NT2/D1 (cell line): ENCODE measurements at regions not wholly inside any gene's neighbourhood (a gene's known extent, or its start where the extent isn't known, plus 50 kb on each side); places are given as distances from the start of the nearest gene placed in this dataset.

Experiments
- DNase-seq: peaks from one replicate; pipeline ENCODE4 v3.0.0-alpha.2; 2011; ENCODE audit warnings: low read depth, low spot score
- H3K27me3 ChIP-seq: 2 replicates; pipeline ENCODE4 v1.6.0; 2011; ENCODE audit warnings: mild to moderate bottlenecking; ENCODE audit not compliant: insufficient read length, insufficient read depth
- H3K36me3 ChIP-seq: 2 replicates; pipeline ENCODE4 v1.6.1; 2011; ENCODE audit warnings: mild to moderate bottlenecking, low read length, mixed read lengths; ENCODE audit not compliant: insufficient read depth, insufficient read length
- H3K4me1 ChIP-seq: 2 replicates; pipeline ENCODE4 v1.5.1; 2011; ENCODE audit not compliant: insufficient read depth, insufficient read length
- H3K4me3 ChIP-seq: 2 replicates; pipeline ENCODE4 v1.5.1; 2011; ENCODE audit warnings: low read depth; ENCODE audit not compliant: insufficient read length
- H3K9ac ChIP-seq: 2 replicates; pipeline ENCODE4 v1.6.0; 2011; ENCODE audit warnings: low read depth; ENCODE audit not compliant: insufficient read length
- H3K9me3 ChIP-seq: 2 replicates; pipeline ENCODE4 v1.5.1; 2011; ENCODE audit warnings: mild to moderate bottlenecking, low read length; ENCODE audit not compliant: insufficient read depth
- SUZ12 ChIP-seq: IDR thresholded peaks from 2 replicates; pipeline ENCODE4 v1.6.1; 2011; ENCODE audit not compliant: insufficient read length, insufficient read depth; ENCODE audit errors: extremely low read depth
- YY1 ChIP-seq: IDR thresholded peaks from 2 replicates; pipeline ENCODE4 v1.6.1; 2011; ENCODE audit not compliant: insufficient read length, insufficient read depth
- ZNF274 ChIP-seq: IDR thresholded peaks from 2 replicates; pipeline ENCODE4 v1.6.1; 2011; ENCODE audit warnings: mild to moderate bottlenecking, low read depth, low read length

DNA sequence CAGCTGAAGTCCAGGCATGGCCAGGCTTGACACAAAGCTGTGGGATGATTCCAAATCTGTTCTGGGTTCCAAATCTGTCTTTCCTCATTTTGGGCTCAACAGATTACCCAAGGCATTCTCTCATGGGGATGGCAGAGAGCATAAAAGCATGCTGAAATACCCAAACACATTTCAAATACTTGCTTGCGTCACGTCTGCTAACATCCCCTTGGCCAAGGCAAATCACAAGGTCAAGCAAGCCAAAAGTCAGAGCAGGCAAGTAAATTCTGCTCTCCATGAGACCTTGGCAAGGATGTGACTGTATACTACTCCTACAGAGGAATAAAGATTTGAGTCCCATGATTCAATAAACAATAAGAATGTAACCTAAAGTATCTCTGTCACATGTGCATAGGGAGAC lies 306.7 kb downstream of the EPB41L4A start:
- H3K4me1 ChIP-seq = no peaks in the 10 kb centered on the region
- DNase-seq = no peak
- no peaks in the 10 kb centered on the region for H3K36me3 ChIP-seq
- H3K4me3 ChIP-seq = no peak overlapping the region
- H3K9me3 ChIP-seq = no peaks in the 10 kb centered on the region
- no peak overlapping the region for H3K9ac ChIP-seq
- no peak for TF ChIP-seq YY1
- TF ChIP-seq SUZ12 = no peak
- TF ChIP-seq ZNF274 = no peak
- no peaks in the 10 kb centered on the region for H3K27me3 ChIP-seq

DNA sequence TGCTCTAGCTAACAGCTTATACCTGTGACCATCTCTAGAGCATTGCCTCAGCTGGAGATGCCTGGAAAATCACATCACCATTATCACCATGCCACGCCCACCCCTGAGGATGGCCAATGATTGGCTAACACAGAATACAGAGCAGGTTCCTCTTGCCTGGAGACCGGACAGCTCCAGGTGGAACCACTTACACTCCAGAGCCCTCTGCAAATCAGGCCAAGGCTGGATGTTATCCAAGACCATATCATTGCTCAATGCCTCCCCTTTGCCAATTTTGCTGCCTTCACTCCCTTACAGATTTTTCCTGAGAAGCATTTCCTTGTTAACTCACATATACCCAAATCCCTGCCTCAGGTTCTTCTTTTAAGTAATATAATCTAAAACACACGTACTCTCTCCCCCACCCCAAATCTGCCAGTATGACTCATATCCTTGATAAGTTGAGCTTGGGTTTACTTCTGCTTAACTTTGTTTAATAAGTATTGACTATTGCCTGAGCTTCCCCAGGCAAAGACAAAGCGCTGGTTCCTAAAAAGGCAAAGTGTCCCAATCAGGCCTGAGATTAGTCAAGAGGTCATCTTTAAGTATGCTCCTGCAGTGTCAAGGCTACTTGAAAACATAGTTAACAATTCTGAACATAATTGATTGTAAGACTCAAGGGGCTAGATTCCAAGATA lies 309.6 kb downstream of the EPB41L4A start:
- no peak for TF ChIP-seq ZNF274
- TF ChIP-seq YY1 = no peak
- TF ChIP-seq SUZ12 = no peak
- DNase-seq = no peak
- H3K36me3 ChIP-seq = no peaks in the 10 kb centered on the region
- H3K9me3 ChIP-seq = no peaks in the 10 kb centered on the region
- H3K9ac ChIP-seq = no peak overlapping the region
- H3K4me1 ChIP-seq = no peaks in the 10 kb centered on the region
- H3K4me3 ChIP-seq = no peak overlapping the region
- H3K27me3 ChIP-seq = no peaks in the 10 kb centered on the region

DNA sequence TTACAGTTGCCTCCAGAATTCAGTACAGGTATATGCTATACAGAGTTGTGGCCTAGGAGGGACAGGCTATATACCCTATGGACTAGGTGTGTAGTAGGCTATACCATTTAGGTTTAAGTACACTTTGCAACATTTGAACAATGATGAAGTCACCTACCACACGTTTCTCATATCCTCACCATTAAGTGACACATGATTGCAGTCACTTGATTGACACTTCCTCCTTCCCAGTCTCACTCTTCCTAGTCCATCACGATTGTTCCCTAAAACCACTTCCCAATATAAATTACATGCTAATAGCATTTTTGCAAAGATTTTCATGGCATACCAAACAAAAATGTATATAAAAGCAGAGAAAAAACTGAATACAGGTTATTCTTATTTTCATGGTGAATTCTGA lies 312.2 kb downstream of the EPB41L4A start:
- Histone ChIP-seq H3K4me1 (no peaks in the 10 kb centered on the region), H3K9me3 (no peaks in the 10 kb centered on the region), H3K36me3 (no peaks in the 10 kb centered on the region), H3K4me3 (no peak overlapping the region), H3K9ac (no peak overlapping the region), H3K27me3 (no peaks in the 10 kb centered on the region)
- TF ChIP-seq YY1 = no peak
- TF ChIP-seq ZNF274 = no peak
- no peak for TF ChIP-seq SUZ12
- no peak for DNase-seq

DNA sequence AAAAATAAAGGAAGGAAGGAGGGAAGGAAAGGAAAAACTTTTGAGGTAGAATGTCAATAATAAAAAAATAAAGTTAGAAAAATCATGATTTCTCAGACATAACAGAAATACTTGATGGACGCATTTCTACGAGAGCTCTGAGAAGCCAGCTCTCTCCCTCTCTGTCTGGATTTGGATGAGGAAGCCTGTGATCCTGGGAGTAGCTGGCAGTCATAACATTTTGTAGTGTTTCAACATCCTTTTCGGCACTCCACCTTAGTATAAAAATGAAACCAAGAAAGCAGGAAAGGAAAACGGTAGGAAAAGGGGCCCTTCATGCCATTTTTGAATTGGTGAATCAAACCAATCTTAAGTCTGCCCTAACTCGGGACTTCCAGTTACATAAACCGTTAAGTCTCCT lies 321.3 kb downstream of the EPB41L4A start:
- no peak for DNase-seq
- H3K4me1 ChIP-seq = no peaks in the 10 kb centered on the region
- H3K9ac ChIP-seq = no peak overlapping the region
- H3K4me3 ChIP-seq = no peak overlapping the region
- no peaks in the 10 kb centered on the region for H3K27me3 ChIP-seq
- TF ChIP-seq SUZ12 (no peak), YY1 (no peak), ZNF274 (no peak)
- no peaks in the 10 kb centered on the region for H3K9me3 ChIP-seq
- H3K36me3 ChIP-seq = no peaks in the 10 kb centered on the region

DNA sequence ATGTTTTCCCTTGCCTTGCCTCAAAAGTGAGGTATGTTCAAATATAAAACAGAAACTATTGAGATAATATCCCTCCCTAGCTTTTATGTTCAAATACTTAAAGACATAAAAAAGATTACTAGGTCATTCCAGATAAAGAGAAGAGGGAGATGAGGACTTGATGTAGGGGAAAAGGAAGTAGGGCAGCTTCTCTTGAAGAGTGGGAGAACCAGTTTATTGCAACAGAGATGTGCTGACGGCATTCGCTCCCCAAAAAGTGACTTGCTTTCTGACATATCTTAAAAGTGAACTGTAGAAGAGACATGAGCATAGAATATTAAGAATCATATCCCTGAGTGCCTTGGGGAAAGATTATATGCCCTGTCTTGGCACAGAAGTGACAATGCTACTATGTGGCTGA lies 330.2 kb upstream of the NREP start:
- DNase-seq = no peak
- no peaks in the 10 kb centered on the region for H3K36me3 ChIP-seq
- H3K27me3 ChIP-seq = no peaks in the 10 kb centered on the region
- no peak overlapping the region for H3K9ac ChIP-seq
- H3K4me1 ChIP-seq = no peaks in the 10 kb centered on the region
- TF ChIP-seq ZNF274 = no peak
- no peak overlapping the region for H3K4me3 ChIP-seq
- no peaks in the 10 kb centered on the region for H3K9me3 ChIP-seq

DNA sequence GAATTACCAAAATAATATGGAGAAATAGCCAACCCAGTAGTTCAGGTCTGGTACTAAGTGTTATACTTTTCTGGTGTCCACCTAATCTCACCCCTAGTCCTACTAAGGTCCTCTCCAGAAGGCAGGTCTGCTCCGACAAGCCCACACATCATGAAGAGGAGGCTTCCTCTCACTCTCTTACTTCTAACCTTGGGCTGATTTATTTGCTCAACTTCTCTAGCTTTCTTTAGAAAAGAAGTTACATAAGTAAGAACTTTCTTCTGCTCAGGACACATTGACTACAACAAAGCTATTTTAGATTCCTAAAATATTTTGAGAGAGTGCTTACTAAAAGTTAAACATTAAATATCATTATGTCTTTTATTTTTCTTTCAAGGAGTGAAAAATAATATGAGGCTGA lies 329.7 kb upstream of the NREP start:
- H3K4me1 ChIP-seq = no peaks in the 10 kb centered on the region
- no peaks in the 10 kb centered on the region for H3K36me3 ChIP-seq
- DNase-seq = no peak
- TF ChIP-seq ZNF274 = no peak
- no peak for TF ChIP-seq YY1
- TF ChIP-seq SUZ12 = no peak
- H3K9me3 ChIP-seq = no peaks in the 10 kb centered on the region
- no peaks in the 10 kb centered on the region for H3K27me3 ChIP-seq
- H3K9ac ChIP-seq = no peak overlapping the region
- no peak overlapping the region for H3K4me3 ChIP-seq

DNA sequence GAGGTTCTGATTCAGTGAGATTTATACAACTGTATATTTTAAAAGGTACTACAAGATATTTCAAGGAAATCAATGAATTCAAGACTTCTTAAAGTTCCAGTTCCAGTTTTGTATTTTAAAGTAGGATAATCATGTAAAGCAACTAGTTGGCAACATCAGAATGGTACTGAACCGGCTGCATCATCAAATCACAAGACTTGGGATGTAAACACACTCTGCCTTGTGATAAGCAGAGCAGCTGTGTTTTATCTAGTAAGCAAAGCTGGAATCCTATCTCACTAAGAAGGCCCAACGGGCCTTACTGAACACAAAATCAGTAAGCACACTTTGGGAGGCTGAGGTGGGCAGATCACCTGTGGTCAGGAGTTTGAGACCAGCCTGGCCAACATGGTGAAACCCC lies 327.2 kb upstream of the NREP start:
- Histone ChIP-seq H3K4me3 (no peak overlapping the region), H3K9ac (no peak overlapping the region), H3K27me3 (no peaks in the 10 kb centered on the region), H3K4me1 (no peaks in the 10 kb centered on the region), H3K36me3 (no peaks in the 10 kb centered on the region), H3K9me3 (no peaks in the 10 kb centered on the region)
- no peak for DNase-seq
- TF ChIP-seq YY1 (no peak), SUZ12 (no peak), ZNF274 (no peak)

DNA sequence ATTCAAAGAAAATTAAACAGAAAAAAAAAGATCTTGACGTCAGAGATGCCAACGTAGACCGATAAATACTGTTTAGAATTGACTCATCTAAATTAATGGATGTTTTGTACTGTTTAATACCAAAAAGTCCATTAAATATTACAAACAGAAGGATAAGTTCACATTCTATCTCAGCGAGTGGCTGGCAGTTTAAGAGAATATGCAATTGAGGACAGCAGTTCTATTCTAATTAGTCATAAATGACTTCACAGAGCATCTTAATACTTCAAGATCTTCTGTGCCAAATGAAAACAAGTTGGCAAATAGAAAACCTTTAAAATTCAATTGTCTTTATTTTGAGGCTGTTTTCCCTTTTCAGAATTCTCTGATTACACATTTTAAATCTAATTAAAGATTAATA lies 326.6 kb upstream of the NREP start:
- H3K9me3 ChIP-seq = no peaks in the 10 kb centered on the region
- H3K9ac ChIP-seq = no peak overlapping the region
- H3K27me3 ChIP-seq = no peaks in the 10 kb centered on the region
- no peak overlapping the region for H3K4me3 ChIP-seq
- DNase-seq = no peak
- no peaks in the 10 kb centered on the region for H3K36me3 ChIP-seq
- TF ChIP-seq SUZ12 = no peak
- no peak for TF ChIP-seq ZNF274
- no peak for TF ChIP-seq YY1
- H3K4me1 ChIP-seq = no peaks in the 10 kb centered on the region
